ENCODE measurements at regions not wholly inside any gene's neighbourhood (a gene's known extent, or its start where the extent isn't known, plus 50 kb on each side); places are given as distances from the start of the nearest gene placed in this dataset.

- no peaks in the 10 kb centered on the region for H3K36me3 ChIP-seq (replicated peaks in 1 of 2)
- 54 to 74% (median 71%) methylated on average over 4 to 5 of the region's 5 CpGs for WGBS, 4 donors
- H3K4me1 ChIP-seq (replicated peaks in 1 of 2), result no peaks in the 10 kb centered on the region
- H3K9me3 ChIP-seq (replicated peaks in 1 of 3), result no peaks in the 10 kb centered on the region
- TF ChIP-seq POLR2A (IDR thresholded peaks at IDR 0.05), result no peak
- TF ChIP-seq, protein P1, sequence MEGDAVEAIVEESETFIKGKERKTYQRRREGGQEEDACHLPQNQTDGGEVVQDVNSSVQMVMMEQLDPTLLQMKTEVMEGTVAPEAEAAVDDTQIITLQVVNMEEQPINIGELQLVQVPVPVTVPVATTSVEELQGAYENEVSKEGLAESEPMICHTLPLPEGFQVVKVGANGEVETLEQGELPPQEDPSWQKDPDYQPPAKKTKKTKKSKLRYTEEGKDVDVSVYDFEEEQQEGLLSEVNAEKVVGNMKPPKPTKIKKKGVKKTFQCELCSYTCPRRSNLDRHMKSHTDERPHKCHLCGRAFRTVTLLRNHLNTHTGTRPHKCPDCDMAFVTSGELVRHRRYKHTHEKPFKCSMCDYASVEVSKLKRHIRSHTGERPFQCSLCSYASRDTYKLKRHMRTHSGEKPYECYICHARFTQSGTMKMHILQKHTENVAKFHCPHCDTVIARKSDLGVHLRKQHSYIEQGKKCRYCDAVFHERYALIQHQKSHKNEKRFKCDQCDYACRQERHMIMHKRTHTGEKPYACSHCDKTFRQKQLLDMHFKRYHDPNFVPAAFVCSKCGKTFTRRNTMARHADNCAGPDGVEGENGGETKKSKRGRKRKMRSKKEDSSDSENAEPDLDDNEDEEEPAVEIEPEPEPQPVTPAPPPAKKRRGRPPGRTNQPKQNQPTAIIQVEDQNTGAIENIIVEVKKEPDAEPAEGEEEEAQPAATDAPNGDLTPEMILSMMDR (IDR thresholded peaks at IDR 0.05), result no peak
- no peak overlapping the region for H3K4me3 ChIP-seq
- H3K27ac ChIP-seq, result no peak overlapping the region
- no peak for DNase-seq
- intact Hi-C loops (cut with DNase I), result no loop called here
- H3K27me3 ChIP-seq, result no peaks in the 10 kb centered on the region
These were observed 288.7 kb upstream of the SFSWAP start for GRCh38 chr12:131422187-131422520.

DNA sequence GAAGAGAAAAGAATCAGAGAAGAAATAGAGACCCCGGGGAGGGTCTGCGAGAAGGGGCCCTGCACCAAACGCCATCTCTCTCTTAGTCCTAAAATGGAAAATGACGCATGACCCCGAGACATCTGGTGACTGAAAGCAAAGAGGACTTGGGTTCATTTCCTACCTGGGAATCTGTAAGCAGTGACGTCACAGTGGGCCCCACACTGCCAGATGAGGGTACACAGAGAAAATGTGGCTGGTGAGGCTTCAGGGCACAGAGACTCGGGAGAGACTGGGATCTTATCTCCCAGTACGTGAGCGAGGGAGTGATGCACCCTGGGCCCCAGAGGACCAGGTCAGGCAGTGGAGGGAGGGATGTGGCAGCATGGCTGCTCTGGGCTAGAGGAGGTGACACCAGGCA is 288.1 kb upstream of the SFSWAP start:
- no peaks in the 10 kb centered on the region for H3K4me1 ChIP-seq (replicated peaks in 1 of 2)
- intact Hi-C loops (cut with DNase I), result no loop called here
- no peaks in the 10 kb centered on the region for H3K36me3 ChIP-seq (replicated peaks in 1 of 2)
- H3K9me3 ChIP-seq (replicated peaks in 1 of 3), result no peaks in the 10 kb centered on the region
- WGBS, 4 donors, result 58 to 72% (median 66%) methylated on average over 7 to 9 of the region's 9 CpGs
- no peak for DNase-seq
- H3K4me3 ChIP-seq, result no peak overlapping the region
- H3K27me3 ChIP-seq, result no peaks in the 10 kb centered on the region
- no peak overlapping the region for H3K27ac ChIP-seq
- TF ChIP-seq POLR2A (IDR thresholded peaks at IDR 0.05), result no peak
- TF ChIP-seq, protein P1 (IDR thresholded peaks at IDR 0.05), result no peak

DNA sequence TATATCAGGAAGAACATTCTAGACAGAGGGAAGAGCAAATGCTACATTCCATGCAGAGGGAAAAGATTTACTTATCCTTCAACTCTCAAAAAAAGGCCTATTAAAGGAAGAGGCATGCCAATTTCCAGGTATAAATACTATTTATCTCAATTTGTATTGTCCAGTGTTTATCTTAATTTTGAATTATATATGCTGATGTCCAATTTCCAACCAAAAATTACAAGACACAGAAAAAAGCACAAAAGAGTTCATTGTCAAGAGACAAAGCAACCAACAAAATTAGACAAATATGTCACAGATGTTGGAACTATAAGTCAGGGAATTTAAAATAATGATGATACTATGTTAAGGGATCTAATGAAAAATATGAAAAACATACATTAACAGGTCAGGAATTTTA is 286.6 kb upstream of the SFSWAP start:
- TF ChIP-seq POLR2A (IDR thresholded peaks at IDR 0.05), result no peak
- TF ChIP-seq, protein P1 (IDR thresholded peaks at IDR 0.05), result no peak
- H3K36me3 ChIP-seq (replicated peaks in 1 of 2), result no peaks in the 10 kb centered on the region
- H3K27ac ChIP-seq, result no peak overlapping the region
- H3K4me1 ChIP-seq (replicated peaks in 1 of 2), result no peaks in the 10 kb centered on the region
- no peak overlapping the region for H3K4me3 ChIP-seq
- no peak for DNase-seq
- no peaks in the 10 kb centered on the region for H3K9me3 ChIP-seq (replicated peaks in 1 of 3)
- intact Hi-C loops (cut with DNase I), result no loop called here
- H3K27me3 ChIP-seq, result no peaks in the 10 kb centered on the region

DNA sequence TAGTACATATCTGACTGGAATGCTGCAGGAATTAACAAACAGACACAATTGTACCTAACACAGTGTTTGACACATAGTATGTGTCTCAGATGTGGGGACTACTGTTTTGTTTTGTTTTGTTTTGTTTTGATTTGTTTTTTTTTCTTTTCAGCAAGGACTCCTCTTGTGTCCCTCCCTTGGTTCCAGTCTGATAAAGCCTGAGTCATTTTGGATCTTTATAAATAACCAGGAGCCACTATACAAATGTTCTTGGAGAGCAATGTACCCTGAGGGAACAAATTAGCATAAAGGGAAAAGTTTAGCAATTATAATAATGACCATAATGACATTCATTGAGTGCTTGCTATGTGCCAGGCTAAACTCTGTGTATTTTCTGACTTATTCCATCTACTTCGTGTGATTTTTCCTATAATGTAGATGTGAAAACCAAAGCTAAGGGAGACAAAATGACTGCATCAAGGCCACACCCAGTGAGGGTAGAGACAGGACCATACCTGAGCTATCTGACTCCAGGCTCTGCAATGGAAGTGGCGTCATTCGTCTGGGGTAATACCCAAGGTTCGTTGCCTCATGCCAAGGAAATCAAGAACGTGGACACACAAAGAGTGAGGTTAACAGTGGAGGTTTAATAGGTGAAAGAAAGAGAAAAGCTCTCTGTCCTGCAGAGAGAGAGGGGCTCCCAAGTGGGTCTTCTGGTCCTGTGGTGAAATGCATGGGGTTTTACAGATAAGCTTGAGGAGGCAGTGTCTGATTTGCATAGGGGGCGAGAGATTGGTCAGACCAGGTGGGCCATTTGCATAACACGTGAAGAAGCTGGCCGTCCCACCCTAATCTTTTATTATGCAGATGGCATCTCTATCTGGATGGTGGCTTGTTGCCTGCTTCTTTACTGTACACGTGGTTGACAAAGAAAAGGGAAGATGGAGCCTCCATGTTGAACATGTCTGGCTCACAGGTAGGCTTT is 285.5 kb upstream of the SFSWAP start:
- H3K27me3 ChIP-seq, result no peaks in the 10 kb centered on the region
- no peaks in the 10 kb centered on the region for H3K9me3 ChIP-seq (replicated peaks in 1 of 3)
- intact Hi-C loops (cut with DNase I), result no loop called here
- H3K4me1 ChIP-seq (replicated peaks in 1 of 2), result no peaks in the 10 kb centered on the region
- no peak for TF ChIP-seq POLR2A (IDR thresholded peaks at IDR 0.05)
- TF ChIP-seq, protein P1 (IDR thresholded peaks at IDR 0.05), result no peak
- no peak overlapping the region for H3K4me3 ChIP-seq
- WGBS, 4 donors, result 72 to 81% (median 78%) methylated on average over 9 of the region's 9 CpGs
- no peaks in the 10 kb centered on the region for H3K36me3 ChIP-seq (replicated peaks in 1 of 2)
- no peak overlapping the region for H3K27ac ChIP-seq
- DNase-seq, result no peak

All from adrenal gland (tissue), 9 donors.